ENCODE measurements at regions not wholly inside any gene's neighbourhood (a gene's known extent, or its start where the extent isn't known, plus 50 kb on each side); places are given as distances from the start of the nearest gene placed in this dataset.

- TF ChIP-seq EZH2 (IDR thresholded peaks at IDR 0.05; ENCODE audit: insufficient read depth, poor library complexity, severe bottlenecking) = no peak
- TF ChIP-seq EZH2phosphoT487 (IDR thresholded peaks at IDR 0.05; ENCODE audit: insufficient read depth, low read depth) = no peak
These were observed 156.3 kb downstream of the C1orf94 start for GRCh38 chr1:34332996-34333395.
